KG1 (cell line): ENCODE measurements at regions not wholly inside any gene's neighbourhood (a gene's known extent, or its start where the extent isn't known, plus 50 kb on each side); places are given as distances from the start of the nearest gene placed in this dataset.

Experiments
- DNase-seq: peaks from one replicate; lab custom pipeline; 2025; lab: John Stamatoyannopoulos, UW

- no peak for DNase-seq
Observed at GRCh38 chr7:109939207-109939606, 1151.7 kb upstream of the LRRN3 start.

DNA sequence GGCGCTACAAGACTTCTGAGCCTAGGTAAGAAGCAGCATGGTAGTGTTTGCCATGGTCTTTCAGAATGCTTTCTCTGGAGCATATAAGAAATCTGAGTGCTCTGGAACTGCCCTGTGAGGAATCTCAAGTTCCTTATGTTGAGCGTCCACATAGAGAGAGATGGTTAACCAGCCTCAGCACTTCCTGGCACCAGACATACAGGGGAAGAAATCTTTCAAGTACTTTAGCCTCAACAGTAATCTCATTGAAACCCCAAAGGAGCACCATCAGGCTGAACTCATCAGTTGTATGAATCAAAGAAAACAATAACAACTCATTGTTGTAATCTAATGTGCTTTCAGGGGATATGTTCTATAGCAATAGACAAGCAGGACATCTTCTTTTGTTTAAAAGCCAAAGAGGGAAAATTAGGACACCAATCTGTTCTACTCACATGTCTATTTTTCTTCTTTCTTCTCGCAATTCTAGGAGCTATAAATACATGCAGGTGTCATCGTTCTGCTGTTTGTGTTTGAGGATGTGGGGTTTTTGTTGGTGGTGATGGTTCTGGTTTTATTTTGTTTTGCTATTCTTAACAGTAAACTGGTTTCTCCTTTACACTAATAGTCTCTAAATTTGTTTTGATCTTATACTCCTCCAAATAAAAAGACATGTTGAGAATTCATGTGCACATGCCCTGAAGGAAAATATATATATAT lies 1145.0 kb upstream of the LRRN3 start:
- no peak for DNase-seq

DNA sequence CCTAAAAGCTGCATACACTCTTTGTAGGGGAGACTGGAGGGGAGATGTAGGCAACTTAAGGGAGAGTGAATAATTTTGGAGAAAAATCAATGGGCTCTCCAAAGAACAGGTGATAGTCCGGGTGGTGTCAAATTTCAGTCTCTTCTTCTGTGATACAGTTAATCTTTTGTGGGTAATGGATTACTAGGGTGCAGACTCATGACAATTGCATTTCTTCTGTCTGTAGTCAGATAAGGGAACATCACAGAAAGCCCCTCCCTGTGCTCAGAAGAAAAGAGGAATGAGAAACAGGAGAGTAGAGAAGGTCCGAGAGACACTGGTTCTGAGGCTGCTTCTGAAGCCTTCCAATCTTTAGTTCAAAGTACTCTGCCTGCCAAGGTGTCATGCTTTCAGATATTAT lies 1140.7 kb upstream of the LRRN3 start:
- no peak for DNase-seq

DNA sequence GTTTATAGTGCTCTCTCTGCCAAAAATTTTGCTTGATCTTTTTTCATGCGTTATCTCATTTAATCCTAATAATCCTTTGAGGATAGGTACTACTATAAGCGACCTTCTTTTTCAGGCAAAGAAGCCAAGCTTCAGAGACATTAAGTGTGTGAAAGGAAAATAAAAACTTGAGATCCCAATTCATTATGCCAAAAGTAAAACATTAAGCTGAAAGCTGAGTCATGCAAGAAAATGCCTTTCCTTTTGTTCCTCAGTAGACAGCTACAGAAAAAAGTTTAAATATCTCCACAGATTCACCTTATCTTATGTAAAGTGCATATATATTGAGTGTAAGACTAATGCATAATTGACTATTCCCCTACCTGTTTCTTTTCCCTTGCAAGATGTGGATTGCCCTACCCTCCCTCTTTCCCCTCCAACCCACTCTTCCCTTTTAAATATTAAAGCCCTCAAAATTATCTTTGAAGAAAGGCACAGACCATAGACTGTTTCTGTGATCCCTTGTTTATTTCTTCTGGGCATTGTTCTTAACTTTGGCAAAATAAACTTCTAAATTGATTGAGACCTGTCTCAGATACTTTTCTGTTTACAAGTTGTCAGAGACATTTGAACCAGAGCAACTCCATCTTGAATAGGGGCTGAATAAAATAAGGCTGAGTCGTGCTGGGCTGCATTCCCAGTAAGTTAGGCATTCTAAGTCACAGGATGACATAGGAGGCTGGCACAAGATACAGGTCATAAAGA lies 1139.9 kb upstream of the LRRN3 start:
- DNase-seq: no peak

GRCh38 chr7:109951565-109951928 lies 1139.4 kb upstream of the LRRN3 start:
- DNase-seq: no peak

- no peak for DNase-seq
Observed at GRCh38 chr7:109955986-109956385, 1134.9 kb upstream of the LRRN3 start.

- no peak for DNase-seq
Observed at GRCh38 chr7:109956916-109957315, 1134.0 kb upstream of the LRRN3 start.

- no peak for DNase-seq
Observed at GRCh38 chr7:109963741-109964140, 1127.2 kb upstream of the LRRN3 start.

GRCh38 chr7:109964780-109965179 lies 1126.1 kb upstream of the LRRN3 start:
- DNase-seq: no peak

DNA sequence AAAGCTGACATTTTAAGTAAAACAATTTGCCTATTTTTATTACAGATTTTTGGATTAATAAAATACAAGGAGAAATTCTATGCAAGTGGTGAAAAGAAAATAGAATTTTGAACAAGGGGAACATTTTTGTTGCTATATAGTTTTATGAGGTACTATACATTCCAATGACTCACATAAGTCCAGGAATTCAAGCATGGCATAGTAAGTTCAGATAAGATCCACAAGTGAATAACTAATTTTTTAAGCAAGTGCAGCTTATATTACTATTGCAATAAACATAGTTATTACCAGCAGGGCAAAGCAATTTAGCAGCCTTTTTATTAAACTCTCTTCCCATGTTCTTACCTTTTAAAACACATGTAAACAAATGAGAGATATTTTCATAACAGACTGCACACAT lies 1123.5 kb upstream of the LRRN3 start:
- no peak for DNase-seq

GRCh38 chr7:109983618-109984017 lies 1107.3 kb upstream of the LRRN3 start:
- no peak for DNase-seq

DNA sequence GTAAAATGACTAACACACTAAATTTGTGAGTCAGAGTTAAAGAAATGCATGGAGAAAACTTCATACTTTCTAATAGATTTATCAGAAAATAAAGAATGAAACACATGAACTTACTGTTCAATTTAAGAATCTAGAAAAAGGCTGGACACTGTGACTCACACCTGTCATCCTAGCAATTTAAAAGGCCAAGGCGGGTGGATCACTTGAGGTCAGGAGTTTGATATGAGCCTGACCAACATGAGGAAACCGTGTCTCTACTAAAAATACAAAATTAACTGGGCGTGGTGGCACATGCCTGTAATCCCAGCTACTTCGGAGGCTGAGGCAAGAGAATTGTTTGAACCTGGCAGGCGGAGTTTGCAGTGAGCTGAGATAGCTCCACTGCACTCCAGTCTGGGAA lies 1106.2 kb upstream of the LRRN3 start:
- DNase-seq: no peak

GRCh38 chr7:109986701-109987100 lies 1104.2 kb upstream of the LRRN3 start:
- DNase-seq: no peak

DNA sequence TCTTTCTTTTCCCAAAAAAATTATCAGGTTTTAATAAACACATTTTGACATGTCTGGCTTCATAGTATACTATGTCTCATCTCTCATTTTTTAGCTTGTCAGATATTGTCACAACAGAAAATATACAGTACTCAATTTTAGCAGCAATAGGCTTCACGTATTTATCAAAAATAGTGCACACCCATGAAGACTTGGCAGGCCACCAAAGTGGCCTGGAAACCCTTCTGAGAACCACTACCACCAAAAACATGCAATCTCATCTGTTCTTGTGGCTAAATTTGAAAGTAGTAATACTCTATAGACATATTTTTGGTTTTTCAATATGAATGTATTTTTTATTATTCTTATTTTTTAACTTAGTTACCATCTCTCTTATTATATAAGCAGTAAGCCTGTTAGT lies 1094.5 kb upstream of the LRRN3 start:
- DNase-seq: no peak

- no peak for DNase-seq
Observed at GRCh38 chr7:109996927-109997326, 1094.0 kb upstream of the LRRN3 start.

DNA sequence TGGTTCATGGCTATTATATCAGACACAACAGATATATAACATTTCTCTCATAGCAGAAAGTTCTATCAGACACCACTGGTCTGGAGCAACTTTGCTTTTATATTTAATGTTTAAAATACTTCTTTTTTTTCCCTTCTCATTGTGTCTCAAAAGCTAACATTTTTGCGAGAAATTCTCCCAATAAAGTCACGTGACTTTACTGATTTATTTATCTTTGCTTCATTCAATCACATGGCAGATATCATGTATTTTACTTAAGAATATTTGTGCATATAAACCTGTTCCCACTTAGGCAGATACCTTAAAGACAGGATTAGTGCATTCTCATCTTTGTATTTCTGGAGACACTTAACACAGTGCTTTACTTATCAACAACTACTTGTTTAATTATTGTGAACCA lies 1093.1 kb upstream of the LRRN3 start:
- DNase-seq: no peak

GRCh38 chr7:110001254-110001938 lies 1089.5 kb upstream of the LRRN3 start:
- no peak for DNase-seq

- DNase-seq: no peak
Observed at GRCh38 chr7:110003827-110004226, 1087.1 kb upstream of the LRRN3 start.

GRCh38 chr7:110007320-110008063 lies 1083.4 kb upstream of the LRRN3 start:
- no peak for DNase-seq

- no peak for DNase-seq
Observed at GRCh38 chr7:110010359-110010758, 1080.6 kb upstream of the LRRN3 start.

DNA sequence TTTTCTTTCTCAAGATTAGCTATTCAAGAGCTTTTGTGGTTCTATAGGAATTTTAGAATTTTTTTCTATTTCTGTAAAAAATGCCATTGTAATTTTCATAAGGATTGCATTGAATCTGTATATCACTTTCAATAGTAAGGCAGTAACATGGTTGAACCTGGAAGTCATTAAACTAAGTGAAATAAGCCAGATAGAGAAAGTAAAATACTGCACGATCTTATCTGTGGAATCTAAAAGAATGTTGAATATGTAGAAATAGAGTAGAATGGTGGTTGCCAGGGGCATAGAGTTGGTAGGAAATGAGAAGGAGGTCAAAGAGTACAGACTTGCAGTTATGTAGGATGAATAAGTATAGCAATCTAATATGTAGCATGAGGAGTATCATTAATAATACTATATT lies 1073.5 kb upstream of the LRRN3 start:
- DNase-seq: no peak

DNA sequence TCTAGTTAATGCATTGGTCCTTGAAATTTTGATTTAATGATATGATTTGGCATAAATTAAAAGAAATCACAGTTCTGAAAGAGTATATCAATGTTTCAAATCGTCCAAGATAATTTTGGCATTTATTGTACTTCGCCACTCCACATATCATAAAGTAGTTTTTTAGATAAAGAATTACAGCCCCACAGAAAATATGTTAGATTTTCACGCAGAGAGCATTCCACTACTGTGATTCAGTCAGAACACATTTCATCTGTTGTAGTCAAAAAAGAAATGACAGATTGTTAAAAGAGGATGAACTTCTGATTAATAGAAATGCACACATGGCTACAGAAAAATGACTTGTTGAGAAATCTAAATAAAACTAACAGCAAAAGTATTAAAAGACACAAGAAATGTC lies 1063.5 kb upstream of the LRRN3 start:
- DNase-seq: no peak

GRCh38 chr7:110043519-110043918 lies 1047.4 kb upstream of the LRRN3 start:
- DNase-seq: no peak
